GM10266 (cell line): ENCODE measurements at regions not wholly inside any gene's neighbourhood (a gene's known extent, or its start where the extent isn't known, plus 50 kb on each side); places are given as distances from the start of the nearest gene placed in this dataset.

ENCODE experiments used
- DNase-seq: peaks from one replicate; pipeline ENCODE4 v3.0.0; 2012; ENCODE audit errors: extremely low spot score
- TF ChIP-seq, protein P1 (sequence below): IDR thresholded peaks from 2 replicates; pipeline ENCODE4 v1.5.1; 2012; ENCODE audit warnings: mild to moderate bottlenecking, low read depth; ENCODE audit not compliant: control insufficient read depth, insufficient read depth; ENCODE audit errors: missing control alignments

DNA sequence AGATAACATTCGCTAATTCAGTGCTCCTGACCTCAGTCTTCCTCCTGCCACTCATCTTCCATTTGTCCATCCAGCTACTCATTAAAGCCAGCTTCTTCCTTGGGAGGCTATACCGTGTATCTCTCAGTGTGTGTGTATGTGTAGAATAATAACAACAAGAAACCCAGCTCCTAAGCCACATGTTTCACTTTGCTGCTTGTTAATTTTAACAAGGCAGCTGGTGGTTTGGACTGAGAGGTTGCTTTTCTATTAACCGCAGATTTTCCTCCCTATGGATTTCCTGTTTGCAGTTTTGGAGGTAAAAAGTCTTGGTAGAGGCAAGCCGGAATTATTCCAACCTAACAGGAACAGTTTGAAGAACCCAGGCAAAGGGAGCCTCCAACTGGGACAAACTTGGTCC, 165.0 kb downstream of the ADAMTS15 start:
- TF ChIP-seq, protein P1, sequence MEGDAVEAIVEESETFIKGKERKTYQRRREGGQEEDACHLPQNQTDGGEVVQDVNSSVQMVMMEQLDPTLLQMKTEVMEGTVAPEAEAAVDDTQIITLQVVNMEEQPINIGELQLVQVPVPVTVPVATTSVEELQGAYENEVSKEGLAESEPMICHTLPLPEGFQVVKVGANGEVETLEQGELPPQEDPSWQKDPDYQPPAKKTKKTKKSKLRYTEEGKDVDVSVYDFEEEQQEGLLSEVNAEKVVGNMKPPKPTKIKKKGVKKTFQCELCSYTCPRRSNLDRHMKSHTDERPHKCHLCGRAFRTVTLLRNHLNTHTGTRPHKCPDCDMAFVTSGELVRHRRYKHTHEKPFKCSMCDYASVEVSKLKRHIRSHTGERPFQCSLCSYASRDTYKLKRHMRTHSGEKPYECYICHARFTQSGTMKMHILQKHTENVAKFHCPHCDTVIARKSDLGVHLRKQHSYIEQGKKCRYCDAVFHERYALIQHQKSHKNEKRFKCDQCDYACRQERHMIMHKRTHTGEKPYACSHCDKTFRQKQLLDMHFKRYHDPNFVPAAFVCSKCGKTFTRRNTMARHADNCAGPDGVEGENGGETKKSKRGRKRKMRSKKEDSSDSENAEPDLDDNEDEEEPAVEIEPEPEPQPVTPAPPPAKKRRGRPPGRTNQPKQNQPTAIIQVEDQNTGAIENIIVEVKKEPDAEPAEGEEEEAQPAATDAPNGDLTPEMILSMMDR, result no peak
- no peak for DNase-seq

DNA sequence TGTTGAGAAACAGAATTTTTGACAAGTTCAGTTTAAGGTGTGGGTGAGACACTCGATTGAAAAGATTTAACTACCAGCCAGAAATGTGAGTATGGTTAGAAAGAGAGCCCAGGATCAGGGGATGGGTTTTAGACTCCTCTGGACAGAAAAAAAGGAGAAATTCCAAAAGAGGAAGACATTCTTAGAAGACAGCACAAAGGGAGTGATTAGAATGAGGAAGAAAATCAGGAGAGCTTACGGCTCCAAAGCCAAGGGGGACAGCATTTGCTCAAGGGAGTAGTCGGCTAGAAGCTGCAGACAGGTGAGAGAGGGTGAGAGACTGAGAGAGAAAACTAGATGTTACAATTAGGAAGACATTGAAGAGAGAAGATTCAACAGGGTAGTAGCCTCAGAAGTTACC, 166.1 kb downstream of the ADAMTS15 start:
- no peak for DNase-seq
- TF ChIP-seq, protein P1, result no peak

DNA sequence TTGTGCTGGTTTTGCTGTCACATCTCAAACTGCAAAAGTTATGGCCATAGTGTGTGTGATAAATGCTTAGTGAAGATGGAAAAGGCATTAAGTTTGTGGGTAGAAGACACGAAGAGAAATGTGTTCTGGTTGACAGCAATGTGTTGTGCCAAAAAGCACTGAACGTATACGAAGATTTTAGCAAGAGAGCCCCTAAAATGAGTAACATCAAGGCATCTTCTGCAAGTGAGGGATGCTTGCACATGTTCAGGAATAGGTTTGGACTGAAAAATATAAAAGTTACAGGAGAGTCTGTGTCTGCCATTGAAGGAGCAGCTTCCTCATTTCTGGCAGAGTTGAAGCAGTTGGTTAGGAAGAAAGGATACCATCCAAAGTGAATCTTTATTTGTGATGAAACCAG, 167.1 kb downstream of the ADAMTS15 start:
- DNase-seq, result no peak
- TF ChIP-seq, protein P1, result no peak

DNA sequence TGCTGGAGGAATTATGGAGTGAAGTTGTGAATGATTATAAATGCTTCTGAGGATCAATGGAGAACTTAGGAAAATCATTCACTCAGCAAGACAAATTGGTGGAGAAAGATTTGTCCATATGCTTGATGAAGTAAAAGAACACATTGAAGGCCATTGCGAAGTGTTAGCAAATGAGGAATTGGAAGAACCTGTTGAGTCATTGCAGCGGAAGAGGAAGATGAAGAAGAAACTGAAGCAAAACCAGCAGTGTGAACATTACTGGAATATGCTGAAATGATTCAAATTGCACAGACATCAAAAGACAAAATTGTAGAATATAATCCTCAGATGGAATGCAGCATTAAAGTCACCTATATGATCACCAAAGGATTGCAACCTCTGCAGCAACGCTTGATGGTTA, 168.1 kb downstream of the ADAMTS15 start:
- no peak for DNase-seq
- TF ChIP-seq, protein P1, result no peak

DNA sequence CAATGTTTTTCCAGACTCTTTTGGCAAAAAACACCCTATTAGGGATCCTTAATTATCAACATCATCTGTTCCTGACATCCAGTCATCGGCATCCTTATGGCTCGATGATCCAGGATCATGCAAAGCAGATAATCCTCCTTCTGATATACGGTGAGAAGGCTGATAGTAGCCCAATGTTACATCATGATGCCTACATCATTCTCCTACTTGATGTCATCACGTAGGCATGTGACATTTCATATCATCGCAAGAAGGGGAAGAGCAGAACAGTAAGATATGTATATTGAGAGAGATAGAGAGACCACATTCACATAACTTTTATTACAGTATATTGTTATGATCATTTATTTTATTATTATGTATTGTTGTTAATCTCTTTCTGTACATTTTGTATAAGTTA, 168.6 kb downstream of the ADAMTS15 start:
- TF ChIP-seq, protein P1, result no peak
- no peak for DNase-seq

DNA sequence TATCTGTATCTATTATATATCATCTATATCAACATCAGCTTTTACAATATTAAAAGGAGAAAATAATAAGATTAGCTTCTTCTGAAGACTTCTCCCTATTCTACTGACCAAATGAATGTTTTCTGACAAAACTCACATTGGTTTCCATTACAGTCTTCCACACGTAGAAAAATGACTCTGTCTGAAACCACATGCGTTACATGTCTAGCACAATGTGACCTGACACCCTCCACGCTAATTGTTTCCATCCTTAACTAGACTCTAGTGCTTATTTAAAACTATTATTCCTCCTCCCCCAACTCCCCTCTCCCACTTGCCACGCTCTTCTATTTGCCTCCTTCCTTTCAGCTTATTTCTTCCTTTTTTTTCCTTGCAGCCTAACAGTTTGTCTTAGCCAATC, 172.1 kb downstream of the ADAMTS15 start:
- no peak for DNase-seq
- TF ChIP-seq, protein P1, result no peak

DNA sequence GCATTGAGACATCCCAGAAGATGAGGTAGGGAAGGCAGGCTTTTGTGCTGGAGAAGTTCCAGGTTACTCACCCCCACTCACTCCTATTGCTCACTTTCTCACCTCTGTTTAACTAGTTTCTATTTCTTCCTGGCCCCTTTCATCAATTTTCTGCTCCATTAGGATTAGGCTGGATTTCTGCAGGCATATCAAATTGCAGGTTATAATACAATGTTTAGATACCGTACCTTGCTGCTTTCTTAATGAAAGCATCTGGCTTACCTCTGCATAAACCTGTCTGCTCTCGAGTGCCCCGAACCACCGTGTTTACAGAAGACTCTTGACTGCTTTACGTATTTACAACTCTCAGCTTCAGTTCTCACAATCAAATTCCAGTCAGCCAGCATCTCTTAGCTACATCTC, 173.7 kb downstream of the ADAMTS15 start:
- DNase-seq, result no peak
- TF ChIP-seq, protein P1, result no peak
